ENCODE measurements at regions not wholly inside any gene's neighbourhood (a gene's known extent, or its start where the extent isn't known, plus 50 kb on each side); places are given as distances from the start of the nearest gene placed in this dataset.

DNA sequence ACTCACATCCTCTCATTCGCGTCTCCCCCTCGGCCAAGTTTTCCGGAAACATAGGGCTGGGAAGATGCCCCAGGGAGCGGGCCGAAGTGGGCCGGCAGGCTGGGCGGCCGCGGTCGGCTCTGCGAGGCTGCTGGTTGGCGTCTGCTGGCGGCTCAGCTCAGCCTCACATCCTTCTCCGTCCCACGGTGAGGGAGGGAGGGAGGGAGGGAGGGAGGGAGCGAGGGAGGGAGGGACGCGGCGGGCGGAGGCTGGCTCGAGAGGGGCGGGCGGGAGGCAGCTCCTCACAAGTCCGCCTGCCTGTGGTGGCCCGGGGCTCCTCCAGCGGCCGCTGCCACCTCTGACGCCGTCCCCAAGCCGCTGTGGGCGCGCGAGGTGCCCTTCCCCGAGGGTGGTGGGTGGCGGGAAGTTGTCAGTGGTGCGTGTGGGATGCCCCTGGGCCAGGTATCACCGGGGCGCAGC lies 93.8 kb downstream of the RFLNA start:
- ChIA-PET POLR2A (interaction anchor here (0.6 kb wide), 2 partner anchors 104 to 504 kb away, joined by 3 to 6 read pairs; no protein-coding TSS in a partner anchor), CTCF (no interaction called here)
- H3K4me3 Mint-ChIP-seq, result peak overlapping the region; percentile 56
- no peak overlapping the region for H3K27ac Mint-ChIP-seq
- TF ChIP-seq, protein P1, sequence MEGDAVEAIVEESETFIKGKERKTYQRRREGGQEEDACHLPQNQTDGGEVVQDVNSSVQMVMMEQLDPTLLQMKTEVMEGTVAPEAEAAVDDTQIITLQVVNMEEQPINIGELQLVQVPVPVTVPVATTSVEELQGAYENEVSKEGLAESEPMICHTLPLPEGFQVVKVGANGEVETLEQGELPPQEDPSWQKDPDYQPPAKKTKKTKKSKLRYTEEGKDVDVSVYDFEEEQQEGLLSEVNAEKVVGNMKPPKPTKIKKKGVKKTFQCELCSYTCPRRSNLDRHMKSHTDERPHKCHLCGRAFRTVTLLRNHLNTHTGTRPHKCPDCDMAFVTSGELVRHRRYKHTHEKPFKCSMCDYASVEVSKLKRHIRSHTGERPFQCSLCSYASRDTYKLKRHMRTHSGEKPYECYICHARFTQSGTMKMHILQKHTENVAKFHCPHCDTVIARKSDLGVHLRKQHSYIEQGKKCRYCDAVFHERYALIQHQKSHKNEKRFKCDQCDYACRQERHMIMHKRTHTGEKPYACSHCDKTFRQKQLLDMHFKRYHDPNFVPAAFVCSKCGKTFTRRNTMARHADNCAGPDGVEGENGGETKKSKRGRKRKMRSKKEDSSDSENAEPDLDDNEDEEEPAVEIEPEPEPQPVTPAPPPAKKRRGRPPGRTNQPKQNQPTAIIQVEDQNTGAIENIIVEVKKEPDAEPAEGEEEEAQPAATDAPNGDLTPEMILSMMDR (IDR thresholded peaks at IDR 0.05), result no peak
- H3K9me3 Mint-ChIP-seq, result no peaks in the 10 kb centered on the region
- DNase-seq (peak; percentile 32), ATAC-seq (ENCODE audit: low read depth) (peak; percentile 4)
- H3K4me1 Mint-ChIP-seq, result peaks cover 47% of the 10 kb centered on the region
- H3K36me3 Mint-ChIP-seq (ENCODE audit: low read depth), result peaks cover 17% of the 10 kb centered on the region
- H3K27me3 Mint-ChIP-seq, result no peaks in the 10 kb centered on the region
- intact Hi-C loops (cut with micrococcal nuclease), result no loop called here

DNA sequence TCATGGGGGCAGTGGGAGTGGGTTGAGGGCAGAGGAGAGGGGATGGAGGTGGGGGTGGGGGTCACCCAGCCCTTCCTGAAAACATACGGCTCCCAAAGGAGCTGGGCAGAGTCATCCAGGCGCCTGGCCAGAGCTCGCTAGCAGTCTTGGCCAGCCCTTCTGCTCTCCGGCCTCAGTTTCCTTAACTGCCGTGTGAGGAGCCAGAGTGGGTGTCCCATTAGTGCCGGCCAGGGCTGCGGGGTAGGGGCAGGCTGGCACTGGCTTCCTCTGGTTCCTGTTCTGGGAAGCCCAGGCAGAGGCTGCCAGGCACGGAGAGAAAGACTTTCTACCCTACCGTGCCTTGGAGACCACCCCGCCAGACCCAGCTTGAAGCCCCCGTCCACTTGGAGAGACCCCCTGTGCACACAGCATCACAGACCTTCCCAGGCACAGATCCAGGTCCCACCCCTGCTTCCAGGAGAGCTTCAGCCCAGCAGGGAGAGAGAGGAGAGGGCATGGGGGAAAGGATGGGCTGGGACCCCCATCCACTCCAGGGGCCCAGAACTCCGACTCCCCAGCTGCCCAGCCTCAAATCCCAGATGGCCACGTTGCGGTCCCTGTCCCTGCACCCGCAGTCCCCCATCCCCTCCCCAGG lies 93.3 kb downstream of the RFLNA start:
- DNase-seq (no peak), ATAC-seq (ENCODE audit: low read depth) (no peak)
- Mint-ChIP-seq H3K36me3 (ENCODE audit: low read depth) (peaks cover 16% of the 10 kb centered on the region), H3K9me3 (no peaks in the 10 kb centered on the region), H3K4me3 (no peak overlapping the region), H3K27ac (no peak overlapping the region), H3K4me1 (peaks cover 42% of the 10 kb centered on the region), H3K27me3 (no peaks in the 10 kb centered on the region)
- intact Hi-C loops (cut with micrococcal nuclease), result no loop called here
- TF ChIP-seq, protein P1 (IDR thresholded peaks at IDR 0.05), result no peak
- ChIA-PET CTCF (interaction anchor here (0.6 kb wide), 1 partner anchor 273 kb away, joined by 3 read pairs; no protein-coding TSS in a partner anchor), POLR2A (interaction anchor here (0.6 kb wide), 1 partner anchor 505 kb away, joined by 6 read pairs; no protein-coding TSS in a partner anchor)

DNA sequence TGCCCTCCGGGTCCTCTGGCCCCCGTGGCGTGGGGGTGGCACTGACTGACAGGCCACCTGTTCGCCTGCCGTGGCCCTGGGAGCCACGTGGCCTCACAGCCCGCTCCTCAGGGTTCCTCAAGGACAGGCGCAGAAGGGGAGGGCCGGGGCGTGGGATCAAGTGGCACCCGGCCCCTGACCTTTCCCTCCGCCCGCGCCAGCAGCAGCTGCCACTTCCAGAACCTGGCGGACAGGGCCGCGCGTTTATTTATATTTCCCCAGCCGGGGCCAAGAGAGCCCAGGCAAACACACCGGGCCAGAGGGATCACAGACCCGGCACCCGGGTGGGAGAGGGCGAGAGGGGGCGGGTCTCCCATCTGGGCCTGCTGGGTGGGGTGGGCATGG lies 92.6 kb downstream of the RFLNA start:
- intact Hi-C loops (cut with micrococcal nuclease), result no loop called here
- DNase-seq (no peak), ATAC-seq (ENCODE audit: low read depth) (no peak)
- ChIA-PET CTCF (interaction anchor here (0.6 kb wide), 1 partner anchor 274 kb away, joined by 3 read pairs; no protein-coding TSS in a partner anchor), POLR2A (no interaction called here)
- peaks cover 37% of the 10 kb centered on the region for H3K4me1 Mint-ChIP-seq
- H3K4me3 Mint-ChIP-seq, result no peak overlapping the region
- H3K27ac Mint-ChIP-seq, result no peak overlapping the region
- TF ChIP-seq, protein P1 (IDR thresholded peaks at IDR 0.05), result no peak
- peaks cover 21% of the 10 kb centered on the region for H3K36me3 Mint-ChIP-seq (ENCODE audit: low read depth)
- H3K9me3 Mint-ChIP-seq, result no peaks in the 10 kb centered on the region
- H3K27me3 Mint-ChIP-seq, result no peaks in the 10 kb centered on the region

DNA sequence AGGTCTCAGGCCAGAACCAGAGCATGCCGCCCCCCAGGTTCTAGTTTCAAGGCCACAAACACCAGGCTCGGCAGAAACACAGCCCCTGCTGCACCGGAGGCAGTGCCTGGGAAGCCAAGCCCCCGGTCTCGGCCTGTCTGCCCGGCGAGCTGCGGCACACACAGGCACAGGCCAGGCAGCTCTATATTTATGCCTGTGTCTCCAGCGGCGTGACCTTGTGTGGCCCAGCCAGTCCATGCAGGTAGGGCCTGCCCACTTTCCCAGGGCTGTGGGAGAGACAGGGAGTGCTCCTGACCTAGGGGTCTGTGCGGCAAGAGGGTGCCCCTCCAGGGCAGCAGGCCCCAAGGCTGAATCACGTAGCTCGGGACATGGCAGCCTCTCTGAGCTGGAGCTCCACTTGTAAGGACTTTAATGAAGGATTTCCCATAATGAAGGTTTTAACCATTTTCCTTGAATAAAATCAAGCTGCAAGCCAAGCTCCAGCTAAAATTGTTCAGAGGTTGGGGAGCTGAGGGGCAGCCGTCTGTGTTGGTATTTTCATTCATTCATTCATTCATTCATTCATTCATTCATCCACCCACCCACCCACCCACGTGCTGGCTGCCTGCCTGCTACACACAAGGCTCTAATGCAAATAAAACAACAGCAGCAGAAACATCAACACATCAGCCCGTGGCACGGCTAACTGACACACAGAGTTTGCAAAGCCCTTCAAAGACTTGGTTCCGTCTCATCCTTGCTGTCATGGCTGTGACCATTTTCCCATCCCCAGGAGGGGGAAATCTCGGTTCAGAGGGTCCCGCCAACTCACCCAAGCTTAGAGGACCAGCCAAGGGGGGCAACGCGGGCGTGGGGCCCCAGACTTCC lies 92.0 kb downstream of the RFLNA start:
- TF ChIP-seq, protein P1 (IDR thresholded peaks at IDR 0.05), result no peak
- ChIA-PET CTCF (no interaction called here), POLR2A (interaction anchor here (0.6 kb wide), 2 partner anchors 90 to 948 kb away, joined by 3 to 4 read pairs; no protein-coding TSS in a partner anchor)
- no peaks in the 10 kb centered on the region for H3K9me3 Mint-ChIP-seq
- H3K36me3 Mint-ChIP-seq (ENCODE audit: low read depth), result peaks cover 27% of the 10 kb centered on the region
- DNase-seq (no peak), ATAC-seq (ENCODE audit: low read depth) (no peak)
- no peaks in the 10 kb centered on the region for H3K27me3 Mint-ChIP-seq
- H3K4me1 Mint-ChIP-seq, result peaks cover 31% of the 10 kb centered on the region
- no peak overlapping the region for H3K4me3 Mint-ChIP-seq
- intact Hi-C loops (cut with micrococcal nuclease), result no loop called here
- H3K27ac Mint-ChIP-seq, result no peak overlapping the region

DNA sequence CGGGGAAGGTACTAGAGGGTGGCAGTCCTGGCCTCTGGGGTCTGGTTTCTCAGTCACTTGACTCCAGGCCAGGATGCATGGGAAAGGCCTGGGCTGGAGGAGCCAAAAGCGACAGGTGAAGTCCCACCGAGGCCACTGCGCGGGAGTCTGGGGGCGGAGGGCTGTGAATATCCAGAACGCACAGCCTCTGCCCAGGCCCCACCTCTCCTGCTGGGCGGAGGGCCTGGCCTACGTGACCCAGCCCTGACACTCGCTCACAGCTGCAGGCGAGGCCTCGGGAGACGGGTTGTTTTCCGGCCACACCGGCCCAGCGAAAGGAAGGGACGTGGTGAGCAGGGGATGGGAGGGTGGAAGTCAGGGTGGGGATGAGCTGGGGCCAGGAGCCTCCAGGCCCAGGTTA lies 91.2 kb downstream of the RFLNA start:
- DNase-seq (no peak), ATAC-seq (ENCODE audit: low read depth) (no peak)
- CTCF ChIA-PET, result no interaction called here
- peaks cover 34% of the 10 kb centered on the region for H3K36me3 Mint-ChIP-seq (ENCODE audit: low read depth)
- H3K4me1 Mint-ChIP-seq, result peaks cover 26% of the 10 kb centered on the region
- TF ChIP-seq, protein P1 (IDR thresholded peaks at IDR 0.05), result no peak
- no peak overlapping the region for H3K27ac Mint-ChIP-seq
- intact Hi-C loops (cut with micrococcal nuclease), result no loop called here
- no peak overlapping the region for H3K4me3 Mint-ChIP-seq
- H3K9me3 Mint-ChIP-seq, result no peaks in the 10 kb centered on the region
- no peaks in the 10 kb centered on the region for H3K27me3 Mint-ChIP-seq
- POLR2A ChIA-PET, result interaction anchor here (0.6 kb wide), 1 partner anchor 90 kb away, joined by 3 read pairs; no protein-coding TSS in a partner anchor

Measured in activated B cell treated with CpG ODN at 0.5 μM for 24 hours (primary cell).